ENCODE measurements at regions not wholly inside any gene's neighbourhood (a gene's known extent, or its start where the extent isn't known, plus 50 kb on each side); places are given as distances from the start of the nearest gene placed in this dataset.
"Not testable (repeated sequence)": the region's sequence is repeated elsewhere in the genome, so short reads cannot be mapped to it uniquely, and the experiment has no call there.

GRCh38 chr22:22296047-22296446 lies 51.5 kb downstream of the VPREB1 start:
- TF ChIP-seq POLR2A (IDR thresholded peaks at IDR 0.05) = not testable (repeated sequence)
- TF ChIP-seq, protein P1, sequence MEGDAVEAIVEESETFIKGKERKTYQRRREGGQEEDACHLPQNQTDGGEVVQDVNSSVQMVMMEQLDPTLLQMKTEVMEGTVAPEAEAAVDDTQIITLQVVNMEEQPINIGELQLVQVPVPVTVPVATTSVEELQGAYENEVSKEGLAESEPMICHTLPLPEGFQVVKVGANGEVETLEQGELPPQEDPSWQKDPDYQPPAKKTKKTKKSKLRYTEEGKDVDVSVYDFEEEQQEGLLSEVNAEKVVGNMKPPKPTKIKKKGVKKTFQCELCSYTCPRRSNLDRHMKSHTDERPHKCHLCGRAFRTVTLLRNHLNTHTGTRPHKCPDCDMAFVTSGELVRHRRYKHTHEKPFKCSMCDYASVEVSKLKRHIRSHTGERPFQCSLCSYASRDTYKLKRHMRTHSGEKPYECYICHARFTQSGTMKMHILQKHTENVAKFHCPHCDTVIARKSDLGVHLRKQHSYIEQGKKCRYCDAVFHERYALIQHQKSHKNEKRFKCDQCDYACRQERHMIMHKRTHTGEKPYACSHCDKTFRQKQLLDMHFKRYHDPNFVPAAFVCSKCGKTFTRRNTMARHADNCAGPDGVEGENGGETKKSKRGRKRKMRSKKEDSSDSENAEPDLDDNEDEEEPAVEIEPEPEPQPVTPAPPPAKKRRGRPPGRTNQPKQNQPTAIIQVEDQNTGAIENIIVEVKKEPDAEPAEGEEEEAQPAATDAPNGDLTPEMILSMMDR (IDR thresholded peaks at IDR 0.05) = not testable (repeated sequence)

All from body of pancreas (tissue), 4 donors.